D721Med (cell line): ENCODE measurements at regions not wholly inside any gene's neighbourhood (a gene's known extent, or its start where the extent isn't known, plus 50 kb on each side); places are given as distances from the start of the nearest gene placed in this dataset.
"Not testable (repeated sequence)": the region's sequence is repeated elsewhere in the genome, so short reads cannot be mapped to it uniquely, and the experiment has no call there.

Source experiments
- DNase-seq: peaks from one replicate; pipeline ENCODE4 v3.0.0; 2011; ENCODE audit warnings: low spot score; ENCODE audit not compliant: insufficient read length
- FAIRE-seq: peaks from 2 replicates; lab custom pipeline; 2011; peaks lifted over from hg19 to GRCh38; lab: Jason Lieb, UNC
- CTCF ChIP-seq: IDR thresholded peaks from 2 replicates; pipeline ENCODE4 v1.5.1; 2012; ENCODE audit warnings: mild to moderate bottlenecking, control low read depth; ENCODE audit not compliant: insufficient read depth; ENCODE audit errors: missing control alignments

- no peak for TF ChIP-seq CTCF
- FAIRE-seq = no peak
- no peak for DNase-seq
Measured at GRCh38 chr1:8122477-8123407, 96.6 kb upstream of the ERRFI1 start.

- no peak for FAIRE-seq
Measured at GRCh38 chr1:8122160-8122476, 96.0 kb upstream of the ERRFI1 start.

GRCh38 chr1:8121261-8122159 lies 95.4 kb upstream of the ERRFI1 start:
- DNase-seq (no peak), FAIRE-seq (no peak)
- TF ChIP-seq CTCF = no peak

More at GRCh38 chr1:8122160-8122476, 96.0 kb upstream of the ERRFI1 start:
- no peak for TF ChIP-seq CTCF
- no peak for DNase-seq

GRCh38 chr1:8120693-8121260 lies 94.7 kb upstream of the ERRFI1 start:
- DNase-seq = no peak
- FAIRE-seq = no peak

GRCh38 chr1:8118736-8119135 lies 92.6 kb upstream of the ERRFI1 start:
- FAIRE-seq, DNase-seq: not testable (repeated sequence)

More at GRCh38 chr1:8120693-8121260, 94.7 kb upstream of the ERRFI1 start:
- no peak for TF ChIP-seq CTCF

GRCh38 chr1:8118031-8118451 lies 91.9 kb upstream of the ERRFI1 start:
- FAIRE-seq (no peak), DNase-seq (no peak)
- no peak for TF ChIP-seq CTCF

GRCh38 chr1:8116894-8117264 lies 90.8 kb upstream of the ERRFI1 start:
- TF ChIP-seq CTCF = no peak
- FAIRE-seq (no peak), DNase-seq (no peak)
